ENCODE measurements at regions not wholly inside any gene's neighbourhood (a gene's known extent, or its start where the extent isn't known, plus 50 kb on each side); places are given as distances from the start of the nearest gene placed in this dataset.

- intact Hi-C loops (cut with DNase I; ENCODE audit: low total_unique reads) = no loop called here
- Histone ChIP-seq H3K27ac (no peak overlapping the region), H3K27me3 (no peaks in the 10 kb centered on the region), H3K4me1 (no peaks in the 10 kb centered on the region), H3K9me3 (peaks cover 0 to 8% (median 4%) of the 10 kb centered on the region in 4 donors), H3K36me3 (no peaks in the 10 kb centered on the region), H3K4me3 (no peak overlapping the region)
- 54 to 80% (median 69%) methylated on average over 1 of the region's 1 CpG for WGBS, 5 donors
- TF ChIP-seq POLR2AphosphoS5 (IDR thresholded peaks at IDR 0.05) (no peak), POLR2A (IDR thresholded peaks at IDR 0.05) (no peak), CTCF (IDR thresholded peaks at IDR 0.05) (no peak), EP300 (IDR thresholded peaks at IDR 0.05) (no peak)
- DNase-seq = no peak
These were observed 74.5 kb upstream of the COL24A1 start for GRCh38 chr1:86231076-86231475.

- Histone ChIP-seq H3K4me3 (no peak overlapping the region), H3K27ac (no peak overlapping the region), H3K4me1 (no peaks in the 10 kb centered on the region), H3K36me3 (no peaks in the 10 kb centered on the region), H3K27me3 (no peaks in the 10 kb centered on the region), H3K9me3 (no peaks in the 10 kb centered on the region)
- intact Hi-C loops (cut with DNase I; ENCODE audit: low total_unique reads) = no loop called here
- WGBS, 5 donors = 85 to 93% (median 89%) methylated on average over 2 of the region's 2 CpGs
- TF ChIP-seq CTCF (IDR thresholded peaks at IDR 0.05) (no peak), EP300 (IDR thresholded peaks at IDR 0.05) (no peak), POLR2A (IDR thresholded peaks at IDR 0.05) (no peak), POLR2AphosphoS5 (IDR thresholded peaks at IDR 0.05) (no peak)
- DNase-seq = no peak
These were observed 72.9 kb upstream of the COL24A1 start for GRCh38 chr1:86229405-86229975.

- no peak overlapping the region for H3K4me3 ChIP-seq
- DNase-seq = no peak
- H3K4me1 ChIP-seq = no peaks in the 10 kb centered on the region
- TF ChIP-seq POLR2AphosphoS5 (IDR thresholded peaks at IDR 0.05) (no peak), POLR2A (IDR thresholded peaks at IDR 0.05) (no peak), EP300 (IDR thresholded peaks at IDR 0.05) (no peak), CTCF (IDR thresholded peaks at IDR 0.05) (no peak)
- H3K27ac ChIP-seq = no peak overlapping the region
- WGBS, 5 donors = 69 to 84% (median 74%) methylated on average over 1 of the region's 1 CpG
- intact Hi-C loops (cut with DNase I; ENCODE audit: low total_unique reads) = no loop called here
- H3K9me3 ChIP-seq = no peaks in the 10 kb centered on the region
- no peaks in the 10 kb centered on the region for H3K36me3 ChIP-seq
- no peaks in the 10 kb centered on the region for H3K27me3 ChIP-seq
These were observed 72.0 kb upstream of the COL24A1 start for GRCh38 chr1:86228546-86228945.

GRCh38 chr1:86227026-86227425 is 70.5 kb upstream of the COL24A1 start:
- H3K9me3 ChIP-seq = no peaks in the 10 kb centered on the region
- no peak for TF ChIP-seq EP300 (IDR thresholded peaks at IDR 0.05)
- no peak for TF ChIP-seq POLR2A (IDR thresholded peaks at IDR 0.05)
- TF ChIP-seq POLR2AphosphoS5 (IDR thresholded peaks at IDR 0.05) = no peak
- no peak for TF ChIP-seq CTCF (IDR thresholded peaks at IDR 0.05)
- no peak overlapping the region for H3K4me3 ChIP-seq
- no peak for DNase-seq
- no peaks in the 10 kb centered on the region for H3K4me1 ChIP-seq
- intact Hi-C loops (cut with DNase I; ENCODE audit: low total_unique reads) = no loop called here
- no peaks in the 10 kb centered on the region for H3K27me3 ChIP-seq
- 72 to 86% (median 80%) methylated on average over 1 of the region's 1 CpG for WGBS, 5 donors
- H3K27ac ChIP-seq = no peak overlapping the region
- H3K36me3 ChIP-seq = no peaks in the 10 kb centered on the region
